Endothelial cell (in vitro differentiated cells): ENCODE measurements at regions not wholly inside any gene's neighbourhood (a gene's known extent, or its start where the extent isn't known, plus 50 kb on each side); places are given as distances from the start of the nearest gene placed in this dataset.

ENCODE experiments used
- DNase-seq: peaks from one replicate; pipeline ENCODE4 v3.0.0; 2021; ENCODE audit warnings: low spot score
- H3K27ac Mint-ChIP-seq: one replicate; pipeline ENCODE4 v1.8.0; 2021; ENCODE audit warnings: mixed read lengths, inconsistent platforms; ENCODE audit not compliant: unreplicated experiment
- H3K27me3 Mint-ChIP-seq: one replicate; pipeline ENCODE4 v1.8.0; 2021; ENCODE audit warnings: mild to moderate bottlenecking, moderate library complexity, mixed read lengths, inconsistent platforms; ENCODE audit not compliant: unreplicated experiment
- H3K36me3 Mint-ChIP-seq: one replicate; pipeline ENCODE4 v1.8.0; 2021; ENCODE audit warnings: mild to moderate bottlenecking, low read depth, mixed read lengths, inconsistent platforms; ENCODE audit not compliant: unreplicated experiment
- H3K4me1 Mint-ChIP-seq: one replicate; pipeline ENCODE4 v1.8.0; 2021; ENCODE audit warnings: mild to moderate bottlenecking, mixed read lengths, inconsistent platforms; ENCODE audit not compliant: unreplicated experiment
- H3K4me3 Mint-ChIP-seq: one replicate; pipeline ENCODE4 v1.8.0; 2021; ENCODE audit warnings: mild to moderate bottlenecking, mixed read lengths, inconsistent platforms; ENCODE audit not compliant: unreplicated experiment
- H3K9me3 Mint-ChIP-seq: one replicate; pipeline ENCODE4 v1.8.0; 2021; ENCODE audit warnings: mixed read lengths, inconsistent platforms; ENCODE audit not compliant: unreplicated experiment
- TF ChIP-seq, protein P1 (sequence below): fragments of 200-600 bp; sonication (generic); IDR thresholded peaks from one replicate; pipeline ENCODE4 v1.5.0; 2021; ENCODE audit warnings: antibody characterized with exemption; ENCODE audit not compliant: unreplicated experiment

DNA sequence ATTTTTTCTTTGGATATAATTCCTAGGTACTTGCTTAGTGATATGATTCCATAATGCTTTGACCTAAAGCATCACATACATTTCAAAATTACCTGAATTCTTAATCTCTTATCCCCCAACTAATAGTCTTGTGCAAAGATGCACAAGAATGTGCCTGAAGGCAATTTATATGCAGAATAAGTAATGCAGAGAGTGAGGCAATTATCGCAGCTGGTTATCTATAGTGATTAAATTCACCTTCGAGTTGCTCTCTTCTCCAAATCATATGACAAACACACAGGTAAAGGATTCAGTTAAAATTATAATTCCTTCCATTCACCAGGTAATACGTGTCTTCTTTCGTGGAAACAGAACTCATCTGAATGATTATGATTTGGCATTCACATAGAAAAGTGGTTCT is 717.3 kb downstream of the MRPL39 start:
- no peaks in the 10 kb centered on the region for H3K36me3 Mint-ChIP-seq
- no peak overlapping the region for H3K27ac Mint-ChIP-seq
- H3K27me3 Mint-ChIP-seq = no peaks in the 10 kb centered on the region
- no peak overlapping the region for H3K4me3 Mint-ChIP-seq
- DNase-seq = no peak
- H3K9me3 Mint-ChIP-seq = no peaks in the 10 kb centered on the region
- TF ChIP-seq, protein P1, sequence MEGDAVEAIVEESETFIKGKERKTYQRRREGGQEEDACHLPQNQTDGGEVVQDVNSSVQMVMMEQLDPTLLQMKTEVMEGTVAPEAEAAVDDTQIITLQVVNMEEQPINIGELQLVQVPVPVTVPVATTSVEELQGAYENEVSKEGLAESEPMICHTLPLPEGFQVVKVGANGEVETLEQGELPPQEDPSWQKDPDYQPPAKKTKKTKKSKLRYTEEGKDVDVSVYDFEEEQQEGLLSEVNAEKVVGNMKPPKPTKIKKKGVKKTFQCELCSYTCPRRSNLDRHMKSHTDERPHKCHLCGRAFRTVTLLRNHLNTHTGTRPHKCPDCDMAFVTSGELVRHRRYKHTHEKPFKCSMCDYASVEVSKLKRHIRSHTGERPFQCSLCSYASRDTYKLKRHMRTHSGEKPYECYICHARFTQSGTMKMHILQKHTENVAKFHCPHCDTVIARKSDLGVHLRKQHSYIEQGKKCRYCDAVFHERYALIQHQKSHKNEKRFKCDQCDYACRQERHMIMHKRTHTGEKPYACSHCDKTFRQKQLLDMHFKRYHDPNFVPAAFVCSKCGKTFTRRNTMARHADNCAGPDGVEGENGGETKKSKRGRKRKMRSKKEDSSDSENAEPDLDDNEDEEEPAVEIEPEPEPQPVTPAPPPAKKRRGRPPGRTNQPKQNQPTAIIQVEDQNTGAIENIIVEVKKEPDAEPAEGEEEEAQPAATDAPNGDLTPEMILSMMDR = no peak
- H3K4me1 Mint-ChIP-seq = no peaks in the 10 kb centered on the region

DNA sequence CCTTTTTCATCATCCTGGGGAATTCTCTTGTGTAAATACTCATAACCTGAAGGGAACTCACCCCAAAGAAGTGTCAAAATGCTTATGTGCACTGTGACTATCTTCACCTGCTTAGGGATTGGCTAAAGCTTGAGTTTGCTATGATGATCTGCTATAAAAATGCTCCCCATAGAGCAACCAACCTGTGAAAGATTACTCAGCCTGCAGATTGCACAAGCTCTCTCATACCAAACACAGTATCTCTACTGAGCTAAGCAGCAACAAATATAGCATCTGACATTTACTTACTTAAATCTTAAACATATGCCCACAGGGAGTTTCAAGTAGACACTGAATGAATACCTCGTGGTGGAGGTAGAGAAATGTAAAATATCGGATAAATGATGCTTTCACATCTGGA is 725.8 kb downstream of the MRPL39 start:
- no peaks in the 10 kb centered on the region for H3K4me1 Mint-ChIP-seq
- H3K27me3 Mint-ChIP-seq = no peaks in the 10 kb centered on the region
- DNase-seq = no peak
- no peaks in the 10 kb centered on the region for H3K9me3 Mint-ChIP-seq
- no peak overlapping the region for H3K4me3 Mint-ChIP-seq
- no peak overlapping the region for H3K27ac Mint-ChIP-seq
- no peaks in the 10 kb centered on the region for H3K36me3 Mint-ChIP-seq
- TF ChIP-seq, protein P1 = no peak

DNA sequence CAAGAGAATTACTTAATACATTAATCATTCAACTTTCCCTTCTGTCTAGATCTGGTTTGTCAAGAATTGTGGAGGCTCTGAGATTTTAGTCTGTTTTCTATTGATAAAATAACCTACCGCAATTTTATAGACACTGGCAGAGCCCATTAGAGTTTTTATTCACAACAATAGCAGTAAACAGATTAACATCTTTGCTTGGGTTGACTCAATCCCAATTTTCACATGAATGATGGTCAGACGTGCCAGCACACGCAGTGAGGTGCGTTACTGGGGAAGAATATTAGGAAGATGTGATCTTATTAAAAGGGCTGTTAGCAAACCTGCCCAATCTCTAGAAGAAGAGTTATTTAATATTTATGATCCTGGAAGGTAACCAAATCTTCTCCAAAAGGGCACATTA is 736.6 kb downstream of the MRPL39 start:
- Mint-ChIP-seq H3K4me3 (no peak overlapping the region), H3K27me3 (no peaks in the 10 kb centered on the region), H3K9me3 (peaks cover 7% of the 10 kb centered on the region), H3K4me1 (no peaks in the 10 kb centered on the region), H3K27ac (no peak overlapping the region), H3K36me3 (no peaks in the 10 kb centered on the region)
- TF ChIP-seq, protein P1 = no peak
- no peak for DNase-seq

DNA sequence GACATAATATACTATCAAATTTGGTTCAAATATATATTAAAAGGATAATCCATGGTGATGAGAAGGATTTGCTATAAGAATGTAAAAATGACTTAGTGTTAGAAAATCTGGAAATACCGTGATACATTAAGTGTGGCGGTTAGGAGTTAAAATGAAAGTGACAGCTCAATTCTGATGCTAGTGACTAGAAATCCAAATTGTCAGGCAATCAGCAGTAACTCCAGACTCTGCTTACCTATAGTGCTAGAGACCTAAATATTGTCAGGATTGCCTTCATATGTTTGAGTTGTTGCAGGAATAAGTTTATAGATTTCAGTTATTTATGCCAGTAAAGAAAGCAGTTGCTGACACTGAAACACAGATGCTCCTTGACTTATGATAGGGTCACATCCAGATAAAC is 737.4 kb downstream of the MRPL39 start:
- TF ChIP-seq, protein P1 = no peak
- Mint-ChIP-seq H3K9me3 (peaks cover 8% of the 10 kb centered on the region), H3K4me1 (no peaks in the 10 kb centered on the region), H3K4me3 (no peak overlapping the region), H3K36me3 (no peaks in the 10 kb centered on the region), H3K27me3 (no peaks in the 10 kb centered on the region), H3K27ac (no peak overlapping the region)
- DNase-seq = no peak

DNA sequence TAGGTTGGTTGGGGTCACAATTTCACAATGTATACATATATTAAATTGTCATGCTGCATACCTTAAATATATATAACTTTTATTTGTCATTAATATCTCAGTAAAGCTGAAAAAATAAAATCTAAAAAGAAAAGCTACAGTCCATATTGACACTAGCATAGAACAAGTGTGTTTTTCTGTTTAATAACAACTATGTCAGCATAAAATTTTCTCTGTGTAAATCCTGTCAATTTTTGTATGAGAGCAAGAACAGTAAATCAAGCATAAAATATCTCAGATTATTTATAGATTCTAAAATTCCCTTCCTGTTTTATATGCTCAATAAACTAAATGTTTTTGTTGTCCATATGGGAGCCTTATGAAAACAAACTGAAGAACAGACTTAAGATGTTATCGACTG is 739.2 kb downstream of the MRPL39 start:
- no peaks in the 10 kb centered on the region for H3K36me3 Mint-ChIP-seq
- H3K4me1 Mint-ChIP-seq = no peaks in the 10 kb centered on the region
- TF ChIP-seq, protein P1 = no peak
- H3K27me3 Mint-ChIP-seq = no peaks in the 10 kb centered on the region
- H3K9me3 Mint-ChIP-seq = peaks cover 8% of the 10 kb centered on the region
- DNase-seq = no peak
- no peak overlapping the region for H3K4me3 Mint-ChIP-seq
- H3K27ac Mint-ChIP-seq = no peak overlapping the region
